ENCODE measurements at regions not wholly inside any gene's neighbourhood (a gene's known extent, or its start where the extent isn't known, plus 50 kb on each side); places are given as distances from the start of the nearest gene placed in this dataset.

GRCh38 chr9:81132796-81133195 lies 556.6 kb downstream of the TLE1 start:
- DNase-seq (ENCODE audit: low read depth in 3 of 3, low spot score in 2 of 3) = no peak

DNA sequence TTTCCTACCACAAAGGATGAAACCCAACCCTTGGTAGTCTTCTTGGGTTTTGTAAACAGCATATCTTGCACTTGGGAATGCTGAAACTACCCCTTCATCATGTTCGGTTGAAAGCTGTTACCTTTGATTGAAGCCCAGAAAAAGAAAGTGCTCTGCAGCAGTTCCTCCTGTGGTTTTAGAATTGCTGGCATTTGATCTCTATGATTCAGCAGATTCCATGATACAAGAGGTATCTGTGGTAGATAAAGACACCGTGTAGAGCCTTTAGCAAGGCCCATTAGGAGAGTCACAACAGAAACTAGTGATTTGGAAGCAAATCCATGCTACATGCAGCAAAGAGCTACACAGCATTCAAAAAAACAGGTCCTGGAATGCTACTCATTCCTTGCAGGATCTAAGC lies 557.0 kb downstream of the TLE1 start:
- DNase-seq (ENCODE audit: low read depth in 3 of 3, low spot score in 2 of 3) = no peak

GRCh38 chr9:81128701-81129100 lies 560.6 kb downstream of the TLE1 start:
- DNase-seq (ENCODE audit: low read depth in 3 of 3, low spot score in 2 of 3) = no peak

GRCh38 chr9:81125446-81126092 lies 563.8 kb downstream of the TLE1 start:
- DNase-seq (ENCODE audit: low read depth in 3 of 3, low spot score in 2 of 3) = no peak

- no peak for DNase-seq (ENCODE audit: low read depth in 3 of 3, low spot score in 2 of 3)
These were observed 565.8 kb downstream of the TLE1 start for GRCh38 chr9:81123526-81123925.

DNA sequence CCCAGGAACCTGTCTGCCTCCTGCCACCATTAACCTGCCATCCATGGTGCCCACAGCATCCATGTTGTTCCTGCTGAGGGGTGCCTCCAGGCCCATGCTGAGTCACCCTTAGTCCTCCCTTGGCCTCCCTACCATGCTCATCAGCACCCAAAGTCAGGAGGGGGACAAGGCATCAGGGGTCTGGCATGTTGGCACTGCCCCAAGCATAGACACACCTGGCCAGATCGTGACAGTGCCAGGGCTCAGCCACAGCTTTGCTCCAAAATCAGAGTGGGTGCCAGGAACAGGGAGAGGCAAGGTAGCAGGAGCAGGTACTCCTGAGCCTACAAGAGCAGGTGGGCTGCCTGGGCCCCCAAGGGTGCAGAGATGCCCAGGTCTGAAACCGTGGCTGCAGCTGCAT lies 566.6 kb downstream of the TLE1 start:
- no peak for DNase-seq (ENCODE audit: low read depth in 3 of 3, low spot score in 2 of 3)

DNA sequence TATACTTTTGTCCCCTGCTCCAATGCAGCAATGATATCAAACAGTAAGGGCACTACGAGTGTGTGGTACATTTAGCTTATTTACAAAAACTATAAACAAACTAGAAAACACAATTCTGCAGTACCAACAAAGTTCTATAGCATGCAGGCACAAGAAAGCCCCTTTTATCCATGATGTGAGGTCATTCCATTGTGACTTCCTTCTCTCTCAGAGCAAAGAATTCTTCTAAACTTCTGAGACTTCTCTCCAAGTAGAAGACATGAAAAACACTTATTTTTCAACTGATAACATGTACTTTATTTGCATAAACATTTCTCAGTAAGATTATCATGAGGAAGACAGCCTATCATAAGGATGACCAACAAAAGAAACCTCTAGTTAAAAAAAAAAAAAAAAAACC lies 569.8 kb downstream of the TLE1 start:
- DNase-seq (ENCODE audit: low read depth in 3 of 3, low spot score in 2 of 3) = no peak

DNA sequence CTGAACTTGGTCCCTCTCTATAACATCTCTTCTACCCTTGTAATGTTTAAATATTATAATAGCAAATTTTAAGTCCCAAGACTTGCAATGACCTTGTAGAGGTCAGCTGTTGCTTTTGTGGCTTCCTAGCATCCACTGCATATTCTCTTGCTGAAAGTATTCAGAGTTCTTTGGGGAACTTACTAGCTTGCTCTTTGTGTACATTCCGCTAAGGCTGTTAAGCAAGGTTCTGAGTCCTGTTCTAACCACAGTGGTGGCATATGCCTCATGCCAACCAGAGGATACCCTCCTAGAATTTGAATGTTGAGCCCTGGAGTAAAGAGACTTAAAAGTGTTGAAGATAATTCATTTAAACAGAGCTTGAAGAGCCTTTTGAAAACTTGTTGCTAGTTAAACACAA lies 570.9 kb downstream of the TLE1 start:
- DNase-seq (ENCODE audit: low read depth in 3 of 3, low spot score in 2 of 3) = no peak

GRCh38 chr9:81116340-81117137 lies 572.8 kb downstream of the TLE1 start:
- peak in 2 of 3 donors; percentile 54 to 72 for DNase-seq (ENCODE audit: low read depth in 3 of 3, low spot score in 2 of 3)

GRCh38 chr9:81113453-81114124 lies 575.8 kb downstream of the TLE1 start:
- DNase-seq (ENCODE audit: low read depth in 3 of 3, low spot score in 2 of 3) = no peak

- DNase-seq (ENCODE audit: low read depth in 3 of 3, low spot score in 2 of 3) = no peak
These were observed 576.5 kb downstream of the TLE1 start for GRCh38 chr9:81112627-81113452.

DNA sequence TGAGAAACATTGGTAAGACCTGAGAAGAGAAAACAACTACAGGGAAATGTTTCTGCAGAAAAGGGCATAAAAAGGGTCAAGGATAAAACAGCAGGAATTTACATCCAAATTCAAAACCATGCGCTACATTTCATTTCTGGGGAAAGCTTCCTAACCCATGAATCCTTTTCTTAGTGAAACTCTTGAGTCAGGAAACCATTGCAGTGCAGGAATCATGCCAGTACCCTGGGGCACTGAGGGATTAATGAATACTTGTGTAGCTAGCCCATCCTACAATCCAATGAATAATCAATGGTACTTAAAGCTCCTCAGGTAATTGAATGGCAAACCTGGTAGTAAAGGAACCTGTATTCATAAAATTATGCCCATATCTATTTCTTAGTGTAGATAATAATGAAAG lies 580.5 kb downstream of the TLE1 start:
- no peak for DNase-seq (ENCODE audit: low read depth in 3 of 3, low spot score in 2 of 3)

DNA sequence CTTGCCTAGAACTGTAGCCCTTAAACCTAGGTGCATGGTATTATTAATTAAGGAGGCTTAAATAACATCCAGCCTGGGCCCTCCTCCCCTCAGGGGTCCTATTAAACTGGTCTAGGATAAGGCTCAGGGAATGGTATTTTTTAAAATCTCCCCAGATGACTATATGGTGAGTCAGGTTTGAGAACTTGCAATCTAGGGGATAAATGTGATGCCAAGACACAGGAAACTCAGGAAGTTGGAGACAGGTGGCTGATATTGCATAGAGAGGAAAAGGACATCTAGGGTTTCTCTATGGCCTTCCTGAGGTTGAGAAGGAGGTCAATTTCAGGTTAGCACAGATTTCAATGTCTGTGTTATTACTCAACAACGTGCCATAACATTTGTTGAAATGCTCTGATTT lies 581.0 kb downstream of the TLE1 start:
- DNase-seq (ENCODE audit: low read depth in 3 of 3, low spot score in 2 of 3) = no peak

DNA sequence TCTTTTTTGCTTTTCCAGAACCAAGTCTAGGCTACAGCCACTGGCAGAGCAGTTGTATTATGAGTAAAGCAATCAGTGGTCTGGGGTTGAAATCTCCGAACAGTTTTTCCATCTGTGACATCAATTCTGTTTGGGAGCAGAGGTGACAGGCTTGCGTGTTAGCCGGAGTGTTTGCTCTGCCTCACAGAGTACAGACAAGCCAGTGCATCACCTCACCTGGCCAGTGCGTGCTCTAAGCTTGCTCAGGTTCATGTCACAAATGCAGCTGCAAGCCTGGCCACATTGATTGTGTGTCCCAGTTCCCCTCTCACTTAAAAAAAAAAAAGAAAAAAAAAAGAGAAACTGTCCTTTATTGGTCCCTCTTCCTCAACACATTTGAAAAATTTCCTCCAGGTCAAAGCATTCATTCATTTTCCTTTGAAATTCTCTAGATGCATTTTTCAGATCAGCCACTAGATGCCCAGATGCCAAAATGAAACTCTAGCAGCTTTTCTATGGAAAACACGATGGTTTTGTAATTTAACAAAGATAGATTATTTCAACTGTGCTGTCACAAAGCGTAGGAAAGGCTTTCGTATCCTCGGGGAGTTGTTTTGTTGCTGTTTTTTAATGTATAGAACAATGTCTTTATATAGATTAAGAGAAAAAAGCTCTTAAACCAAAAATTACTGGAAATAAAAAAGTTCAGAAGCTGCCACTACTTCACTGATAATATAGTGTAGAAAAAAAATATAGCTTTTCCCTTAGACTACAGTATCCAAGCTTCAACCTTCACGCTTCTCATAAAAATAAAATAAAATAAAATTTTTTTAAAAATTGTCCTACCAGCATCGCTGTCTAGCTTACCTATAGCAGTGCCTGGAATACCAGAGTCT lies 585.5 kb downstream of the TLE1 start:
- DNase-seq (ENCODE audit: low read depth in 3 of 3, low spot score in 2 of 3) = no peak

DNA sequence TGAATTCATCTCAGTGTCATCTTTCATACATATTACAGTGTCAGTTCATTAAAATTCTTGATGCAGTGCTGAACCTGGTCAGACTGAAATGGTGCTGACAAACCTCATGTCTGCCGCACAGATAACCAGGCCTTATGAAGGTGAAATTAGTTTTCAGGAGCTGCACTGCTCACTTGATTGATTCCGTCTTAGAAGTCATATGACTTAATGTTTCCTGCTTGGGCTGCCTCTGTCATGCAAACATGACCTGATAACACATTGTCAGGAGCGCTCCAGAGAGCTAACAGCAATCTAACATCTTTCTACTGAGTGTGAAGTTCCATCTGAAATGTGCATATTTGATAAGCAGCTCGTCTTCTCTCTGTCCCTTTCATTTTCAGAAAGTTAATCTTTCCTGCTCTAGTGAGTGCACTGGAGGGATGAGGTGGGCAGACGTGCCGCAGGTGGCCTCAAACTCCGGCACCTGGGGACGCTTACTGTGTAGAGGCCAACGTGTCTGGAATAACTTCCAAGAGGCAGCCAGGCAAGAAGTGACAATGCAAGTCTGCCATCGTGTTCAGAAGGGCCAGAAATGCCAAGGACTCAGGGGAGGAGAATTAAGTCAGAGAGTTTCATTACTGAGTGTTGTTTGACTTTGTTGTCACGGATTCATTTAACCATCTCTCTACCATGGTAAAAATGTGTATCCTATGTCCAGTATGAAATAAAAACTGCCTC lies 592.1 kb downstream of the TLE1 start:
- DNase-seq (ENCODE audit: low read depth in 3 of 3, low spot score in 2 of 3) = no peak

- DNase-seq (ENCODE audit: low read depth in 3 of 3, low spot score in 2 of 3) = no peak
These were observed 592.7 kb downstream of the TLE1 start for GRCh38 chr9:81096625-81097024.

DNA sequence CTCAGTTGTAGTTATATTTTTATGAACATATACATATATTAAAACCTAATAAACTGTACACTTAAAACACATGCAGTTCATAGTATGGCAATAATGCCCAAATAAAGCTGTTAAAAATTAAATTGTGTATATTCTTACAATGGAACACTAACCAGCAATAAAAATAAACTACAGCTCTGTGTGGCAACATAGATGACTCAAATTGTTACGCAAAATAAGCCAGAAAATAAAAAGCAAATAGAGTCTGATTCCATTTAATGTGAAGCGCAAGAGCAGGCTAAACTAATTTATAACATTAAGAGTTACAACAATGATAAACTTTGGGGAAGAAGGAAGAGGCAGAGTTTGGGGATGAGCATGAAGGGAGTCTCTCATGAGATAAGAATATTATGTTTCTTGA lies 597.3 kb downstream of the TLE1 start:
- DNase-seq (ENCODE audit: low read depth in 3 of 3, low spot score in 2 of 3) = no peak

GRCh38 chr9:81088341-81088740 lies 601.0 kb downstream of the TLE1 start:
- DNase-seq (ENCODE audit: low read depth in 3 of 3, low spot score in 2 of 3) = no peak

- DNase-seq (ENCODE audit: low read depth in 3 of 3, low spot score in 2 of 3) = no peak
These were observed 602.9 kb downstream of the TLE1 start for GRCh38 chr9:81086416-81086815.
